Endothelial cell of umbilical vein (primary cell): ENCODE measurements at regions not wholly inside any gene's neighbourhood (a gene's known extent, or its start where the extent isn't known, plus 50 kb on each side); places are given as distances from the start of the nearest gene placed in this dataset.

Source experiments
- EZH2 ChIP-seq: IDR thresholded peaks from 2 replicates; pipeline ENCODE4 v1.6.1; 2012; ENCODE audit warnings: borderline replicate concordance, low read depth, mild to moderate bottlenecking, moderate library complexity, low read length, inconsistent platforms; ENCODE audit not compliant: severe bottlenecking
- FOS ChIP-seq: IDR thresholded peaks from 2 replicates; pipeline ENCODE4 v1.6.1; 2011; ENCODE audit warnings: mild to moderate bottlenecking, low read length, moderate library complexity, borderline replicate concordance; ENCODE audit not compliant: insufficient read depth
- JUN ChIP-seq: IDR thresholded peaks from 2 replicates; pipeline ENCODE4 v1.6.1; 2011; ENCODE audit warnings: borderline replicate concordance, low read depth; ENCODE audit not compliant: insufficient read length, insufficient read depth
- POLR2A ChIP-seq: IDR thresholded peaks from 2 replicates; pipeline ENCODE4 v1.6.1; 2012; ENCODE audit warnings: low read depth, mild to moderate bottlenecking, control low read depth, low read length
- POLR2AphosphoS5 ChIP-seq: IDR thresholded peaks from 2 replicates; pipeline ENCODE4 v1.6.1; 2012; ENCODE audit warnings: low read depth, mild to moderate bottlenecking, control low read depth, low read length, moderate library complexity; ENCODE audit not compliant: insufficient read depth
- TF ChIP-seq, protein P1 (sequence below), 2 donors: IDR thresholded peaks; 1 replicate in 1 of 2; 2 replicates in 1 of 2; pipeline ENCODE4 v1.5.1; 2011; ENCODE audit warnings: low read length in 2 of 2, mild to moderate bottlenecking in 2 of 2, moderate library complexity in 2 of 2, control low read depth in 1 of 2, inconsistent platforms in 1 of 2, low read depth in 1 of 2; ENCODE audit not compliant: insufficient read depth in 1 of 2; ENCODE audit errors: extremely low read depth in 1 of 2
- TF ChIP-seq, protein P2 (sequence below): IDR thresholded peaks from 2 replicates; pipeline ENCODE4 v1.6.1; 2011; ENCODE audit not compliant: insufficient read depth, insufficient read length

DNA sequence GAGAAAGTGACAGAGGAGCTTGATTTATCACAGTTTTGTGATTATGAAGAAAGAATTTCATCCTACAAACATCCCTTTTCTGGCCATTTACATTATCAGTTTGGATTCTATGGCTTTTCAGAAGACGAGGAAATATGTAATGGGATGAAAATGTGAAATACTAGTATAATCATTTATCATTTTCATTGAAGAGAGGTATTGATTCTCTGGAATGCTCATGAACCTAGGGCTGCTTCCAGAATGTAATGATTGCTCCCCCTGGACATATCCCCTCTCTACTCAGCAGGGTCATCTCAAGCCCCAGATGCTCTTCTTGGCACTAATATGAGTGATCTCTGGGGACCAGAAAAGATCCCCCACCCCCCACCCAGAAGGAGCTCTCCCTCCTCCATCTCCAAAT is 106.7 kb upstream of the ZNF618 start:
- TF ChIP-seq, protein P1, sequence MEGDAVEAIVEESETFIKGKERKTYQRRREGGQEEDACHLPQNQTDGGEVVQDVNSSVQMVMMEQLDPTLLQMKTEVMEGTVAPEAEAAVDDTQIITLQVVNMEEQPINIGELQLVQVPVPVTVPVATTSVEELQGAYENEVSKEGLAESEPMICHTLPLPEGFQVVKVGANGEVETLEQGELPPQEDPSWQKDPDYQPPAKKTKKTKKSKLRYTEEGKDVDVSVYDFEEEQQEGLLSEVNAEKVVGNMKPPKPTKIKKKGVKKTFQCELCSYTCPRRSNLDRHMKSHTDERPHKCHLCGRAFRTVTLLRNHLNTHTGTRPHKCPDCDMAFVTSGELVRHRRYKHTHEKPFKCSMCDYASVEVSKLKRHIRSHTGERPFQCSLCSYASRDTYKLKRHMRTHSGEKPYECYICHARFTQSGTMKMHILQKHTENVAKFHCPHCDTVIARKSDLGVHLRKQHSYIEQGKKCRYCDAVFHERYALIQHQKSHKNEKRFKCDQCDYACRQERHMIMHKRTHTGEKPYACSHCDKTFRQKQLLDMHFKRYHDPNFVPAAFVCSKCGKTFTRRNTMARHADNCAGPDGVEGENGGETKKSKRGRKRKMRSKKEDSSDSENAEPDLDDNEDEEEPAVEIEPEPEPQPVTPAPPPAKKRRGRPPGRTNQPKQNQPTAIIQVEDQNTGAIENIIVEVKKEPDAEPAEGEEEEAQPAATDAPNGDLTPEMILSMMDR (IDR thresholded peaks at IDR 0.05; ENCODE audit: extremely low read depth in 1 of 2, insufficient read depth in 1 of 2, low read depth in 1 of 2, low read length in 2 of 2): no peak
- no peak for TF ChIP-seq POLR2A
- TF ChIP-seq, protein P2, sequence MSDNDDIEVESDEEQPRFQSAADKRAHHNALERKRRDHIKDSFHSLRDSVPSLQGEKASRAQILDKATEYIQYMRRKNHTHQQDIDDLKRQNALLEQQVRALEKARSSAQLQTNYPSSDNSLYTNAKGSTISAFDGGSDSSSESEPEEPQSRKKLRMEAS: no peak
- no peak for TF ChIP-seq JUN
- TF ChIP-seq POLR2AphosphoS5: no peak
- no peak for TF ChIP-seq EZH2
- TF ChIP-seq FOS: no peak
